ENCODE measurements at regions not wholly inside any gene's neighbourhood (a gene's known extent, or its start where the extent isn't known, plus 50 kb on each side); places are given as distances from the start of the nearest gene placed in this dataset.

DNA sequence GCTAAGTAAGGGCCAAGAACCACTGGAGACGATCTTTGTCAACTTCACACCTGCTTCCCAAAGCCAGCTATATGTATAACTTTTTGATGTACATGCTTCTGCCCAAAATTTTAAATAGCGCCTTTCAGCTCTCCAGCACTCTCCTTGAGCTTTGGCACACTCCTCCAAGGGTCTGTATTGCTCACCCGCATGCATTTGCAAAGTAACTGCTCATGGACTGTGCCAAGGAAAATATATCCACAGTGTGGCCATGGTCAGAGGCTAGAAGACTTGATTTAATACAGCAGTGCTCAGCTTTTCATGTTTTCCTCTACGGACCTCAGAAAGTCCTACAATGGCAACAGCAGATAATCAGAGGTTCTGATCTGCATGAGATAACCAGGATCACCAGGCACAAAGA, 550.1 kb downstream of the SOX6 start (continued):
- TF ChIP-seq ZNF114 (CRISPR knock-in tag; IDR thresholded peaks at IDR 0.05) = no peak
- no peak for TF ChIP-seq POLR2AphosphoS5 (IDR thresholded peaks at IDR 0.05; ENCODE audit: low read depth)
- no peak for TF ChIP-seq STAT1 (IDR thresholded peaks at IDR 0.05; ENCODE audit: unreplicated experiment)
- TF ChIP-seq EZH2 (IDR thresholded peaks at IDR 0.05; ENCODE audit: low read depth, unreplicated experiment) = no peak
- TF ChIP-seq ZNF331 (CRISPR knock-in tag; IDR thresholded peaks at IDR 0.05; ENCODE audit: low read depth) = no peak
- TF ChIP-seq, protein P1, sequence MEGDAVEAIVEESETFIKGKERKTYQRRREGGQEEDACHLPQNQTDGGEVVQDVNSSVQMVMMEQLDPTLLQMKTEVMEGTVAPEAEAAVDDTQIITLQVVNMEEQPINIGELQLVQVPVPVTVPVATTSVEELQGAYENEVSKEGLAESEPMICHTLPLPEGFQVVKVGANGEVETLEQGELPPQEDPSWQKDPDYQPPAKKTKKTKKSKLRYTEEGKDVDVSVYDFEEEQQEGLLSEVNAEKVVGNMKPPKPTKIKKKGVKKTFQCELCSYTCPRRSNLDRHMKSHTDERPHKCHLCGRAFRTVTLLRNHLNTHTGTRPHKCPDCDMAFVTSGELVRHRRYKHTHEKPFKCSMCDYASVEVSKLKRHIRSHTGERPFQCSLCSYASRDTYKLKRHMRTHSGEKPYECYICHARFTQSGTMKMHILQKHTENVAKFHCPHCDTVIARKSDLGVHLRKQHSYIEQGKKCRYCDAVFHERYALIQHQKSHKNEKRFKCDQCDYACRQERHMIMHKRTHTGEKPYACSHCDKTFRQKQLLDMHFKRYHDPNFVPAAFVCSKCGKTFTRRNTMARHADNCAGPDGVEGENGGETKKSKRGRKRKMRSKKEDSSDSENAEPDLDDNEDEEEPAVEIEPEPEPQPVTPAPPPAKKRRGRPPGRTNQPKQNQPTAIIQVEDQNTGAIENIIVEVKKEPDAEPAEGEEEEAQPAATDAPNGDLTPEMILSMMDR (conservative IDR thresholded peaks at IDR 0.05; ENCODE audit: low read depth in 2 of 2) = no peak

DNA sequence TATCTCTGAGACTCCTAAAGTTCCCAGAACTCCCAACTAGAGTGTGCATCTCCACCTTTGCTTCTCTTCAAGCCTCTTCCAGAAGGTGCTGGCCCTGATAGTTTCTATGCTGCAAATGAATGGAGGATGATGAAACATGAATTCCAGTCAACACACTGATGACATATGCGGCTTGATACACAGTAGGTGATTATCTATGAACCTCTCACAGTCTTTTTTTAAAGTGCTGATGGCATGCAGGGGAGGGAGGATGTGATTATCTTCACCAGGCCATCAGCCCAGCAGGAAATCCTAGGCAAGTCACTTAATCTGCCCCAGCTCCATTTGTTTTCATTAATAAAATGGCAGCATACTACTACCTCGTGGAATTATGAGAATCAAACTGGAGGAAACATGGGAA, 548.5 kb downstream of the SOX6 start:
- no peak overlapping the region for H3K27ac Mint-ChIP-seq
- H3K4me3 Mint-ChIP-seq = no peak overlapping the region
- TF ChIP-seq POLR2AphosphoS5 (IDR thresholded peaks at IDR 0.05; ENCODE audit: low read depth) = no peak
- TF ChIP-seq, protein P2, sequence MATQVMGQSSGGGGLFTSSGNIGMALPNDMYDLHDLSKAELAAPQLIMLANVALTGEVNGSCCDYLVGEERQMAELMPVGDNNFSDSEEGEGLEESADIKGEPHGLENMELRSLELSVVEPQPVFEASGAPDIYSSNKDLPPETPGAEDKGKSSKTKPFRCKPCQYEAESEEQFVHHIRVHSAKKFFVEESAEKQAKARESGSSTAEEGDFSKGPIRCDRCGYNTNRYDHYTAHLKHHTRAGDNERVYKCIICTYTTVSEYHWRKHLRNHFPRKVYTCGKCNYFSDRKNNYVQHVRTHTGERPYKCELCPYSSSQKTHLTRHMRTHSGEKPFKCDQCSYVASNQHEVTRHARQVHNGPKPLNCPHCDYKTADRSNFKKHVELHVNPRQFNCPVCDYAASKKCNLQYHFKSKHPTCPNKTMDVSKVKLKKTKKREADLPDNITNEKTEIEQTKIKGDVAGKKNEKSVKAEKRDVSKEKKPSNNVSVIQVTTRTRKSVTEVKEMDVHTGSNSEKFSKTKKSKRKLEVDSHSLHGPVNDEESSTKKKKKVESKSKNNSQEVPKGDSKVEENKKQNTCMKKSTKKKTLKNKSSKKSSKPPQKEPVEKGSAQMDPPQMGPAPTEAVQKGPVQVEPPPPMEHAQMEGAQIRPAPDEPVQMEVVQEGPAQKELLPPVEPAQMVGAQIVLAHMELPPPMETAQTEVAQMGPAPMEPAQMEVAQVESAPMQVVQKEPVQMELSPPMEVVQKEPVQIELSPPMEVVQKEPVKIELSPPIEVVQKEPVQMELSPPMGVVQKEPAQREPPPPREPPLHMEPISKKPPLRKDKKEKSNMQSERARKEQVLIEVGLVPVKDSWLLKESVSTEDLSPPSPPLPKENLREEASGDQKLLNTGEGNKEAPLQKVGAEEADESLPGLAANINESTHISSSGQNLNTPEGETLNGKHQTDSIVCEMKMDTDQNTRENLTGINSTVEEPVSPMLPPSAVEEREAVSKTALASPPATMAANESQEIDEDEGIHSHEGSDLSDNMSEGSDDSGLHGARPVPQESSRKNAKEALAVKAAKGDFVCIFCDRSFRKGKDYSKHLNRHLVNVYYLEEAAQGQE (IDR thresholded peaks at IDR 0.05; ENCODE audit: unreplicated experiment) = no peak
- TF ChIP-seq NANOG (IDR thresholded peaks at IDR 0.05; ENCODE audit: borderline replicate concordance) = no peak
- no peak for TF ChIP-seq STAT1 (IDR thresholded peaks at IDR 0.05; ENCODE audit: unreplicated experiment)
- no peak for TF ChIP-seq EZH2 (IDR thresholded peaks at IDR 0.05; ENCODE audit: low read depth, unreplicated experiment)
- TF ChIP-seq ZNF114 (CRISPR knock-in tag; IDR thresholded peaks at IDR 0.05) = no peak
- TF ChIP-seq, protein P3, sequence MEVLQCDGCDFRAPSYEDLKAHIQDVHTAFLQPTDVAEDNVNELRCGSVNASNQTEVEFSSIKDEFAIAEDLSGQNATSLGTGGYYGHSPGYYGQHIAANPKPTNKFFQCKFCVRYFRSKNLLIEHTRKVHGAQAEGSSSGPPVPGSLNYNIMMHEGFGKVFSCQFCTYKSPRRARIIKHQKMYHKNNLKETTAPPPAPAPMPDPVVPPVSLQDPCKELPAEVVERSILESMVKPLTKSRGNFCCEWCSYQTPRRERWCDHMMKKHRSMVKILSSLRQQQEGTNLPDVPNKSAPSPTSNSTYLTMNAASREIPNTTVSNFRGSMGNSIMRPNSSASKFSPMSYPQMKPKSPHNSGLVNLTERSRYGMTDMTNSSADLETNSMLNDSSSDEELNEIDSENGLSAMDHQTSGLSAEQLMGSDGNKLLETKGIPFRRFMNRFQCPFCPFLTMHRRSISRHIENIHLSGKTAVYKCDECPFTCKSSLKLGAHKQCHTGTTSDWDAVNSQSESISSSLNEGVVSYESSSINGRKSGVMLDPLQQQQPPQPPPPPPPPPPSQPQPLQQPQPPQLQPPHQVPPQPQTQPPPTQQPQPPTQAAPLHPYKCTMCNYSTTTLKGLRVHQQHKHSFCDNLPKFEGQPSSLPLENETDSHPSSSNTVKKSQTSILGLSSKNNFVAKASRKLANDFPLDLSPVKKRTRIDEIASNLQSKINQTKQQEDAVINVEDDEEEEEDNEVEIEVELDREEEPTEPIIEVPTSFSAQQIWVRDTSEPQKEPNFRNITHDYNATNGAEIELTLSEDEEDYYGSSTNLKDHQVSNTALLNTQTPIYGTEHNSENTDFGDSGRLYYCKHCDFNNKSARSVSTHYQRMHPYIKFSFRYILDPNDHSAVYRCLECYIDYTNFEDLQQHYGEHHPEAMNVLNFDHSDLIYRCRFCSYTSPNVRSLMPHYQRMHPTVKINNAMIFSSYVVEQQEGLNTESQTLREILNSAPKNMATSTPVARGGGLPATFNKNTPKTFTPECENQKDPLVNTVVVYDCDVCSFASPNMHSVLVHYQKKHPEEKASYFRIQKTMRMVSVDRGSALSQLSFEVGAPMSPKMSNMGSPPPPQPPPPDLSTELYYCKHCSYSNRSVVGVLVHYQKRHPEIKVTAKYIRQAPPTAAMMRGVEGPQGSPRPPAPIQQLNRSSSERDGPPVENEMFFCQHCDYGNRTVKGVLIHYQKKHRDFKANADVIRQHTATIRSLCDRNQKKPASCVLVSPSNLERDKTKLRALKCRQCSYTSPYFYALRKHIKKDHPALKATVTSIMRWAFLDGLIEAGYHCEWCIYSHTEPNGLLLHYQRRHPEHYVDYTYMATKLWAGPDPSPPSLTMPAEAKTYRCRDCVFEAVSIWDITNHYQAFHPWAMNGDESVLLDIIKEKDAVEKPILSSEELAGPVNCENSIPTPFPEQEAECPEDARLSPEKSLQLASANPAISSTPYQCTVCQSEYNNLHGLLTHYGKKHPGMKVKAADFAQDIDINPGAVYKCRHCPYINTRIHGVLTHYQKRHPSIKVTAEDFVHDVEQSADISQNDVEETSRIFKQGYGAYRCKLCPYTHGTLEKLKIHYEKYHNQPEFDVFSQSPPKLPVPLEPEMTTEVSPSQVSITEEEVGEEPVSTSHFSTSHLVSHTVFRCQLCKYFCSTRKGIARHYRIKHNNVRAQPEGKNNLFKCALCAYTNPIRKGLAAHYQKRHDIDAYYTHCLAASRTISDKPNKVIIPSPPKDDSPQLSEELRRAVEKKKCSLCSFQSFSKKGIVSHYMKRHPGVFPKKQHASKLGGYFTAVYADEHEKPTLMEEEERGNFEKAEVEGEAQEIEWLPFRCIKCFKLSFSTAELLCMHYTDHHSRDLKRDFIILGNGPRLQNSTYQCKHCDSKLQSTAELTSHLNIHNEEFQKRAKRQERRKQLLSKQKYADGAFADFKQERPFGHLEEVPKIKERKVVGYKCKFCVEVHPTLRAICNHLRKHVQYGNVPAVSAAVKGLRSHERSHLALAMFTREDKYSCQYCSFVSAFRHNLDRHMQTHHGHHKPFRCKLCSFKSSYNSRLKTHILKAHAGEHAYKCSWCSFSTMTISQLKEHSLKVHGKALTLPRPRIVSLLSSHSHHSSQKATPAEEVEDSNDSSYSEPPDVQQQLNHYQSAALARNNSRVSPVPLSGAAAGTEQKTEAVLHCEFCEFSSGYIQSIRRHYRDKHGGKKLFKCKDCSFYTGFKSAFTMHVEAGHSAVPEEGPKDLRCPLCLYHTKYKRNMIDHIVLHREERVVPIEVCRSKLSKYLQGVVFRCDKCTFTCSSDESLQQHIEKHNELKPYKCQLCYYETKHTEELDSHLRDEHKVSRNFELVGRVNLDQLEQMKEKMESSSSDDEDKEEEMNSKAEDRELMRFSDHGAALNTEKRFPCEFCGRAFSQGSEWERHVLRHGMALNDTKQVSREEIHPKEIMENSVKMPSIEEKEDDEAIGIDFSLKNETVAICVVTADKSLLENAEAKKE (CRISPR knock-in tag; IDR thresholded peaks at IDR 0.05) = no peak
- TF ChIP-seq, protein P4, sequence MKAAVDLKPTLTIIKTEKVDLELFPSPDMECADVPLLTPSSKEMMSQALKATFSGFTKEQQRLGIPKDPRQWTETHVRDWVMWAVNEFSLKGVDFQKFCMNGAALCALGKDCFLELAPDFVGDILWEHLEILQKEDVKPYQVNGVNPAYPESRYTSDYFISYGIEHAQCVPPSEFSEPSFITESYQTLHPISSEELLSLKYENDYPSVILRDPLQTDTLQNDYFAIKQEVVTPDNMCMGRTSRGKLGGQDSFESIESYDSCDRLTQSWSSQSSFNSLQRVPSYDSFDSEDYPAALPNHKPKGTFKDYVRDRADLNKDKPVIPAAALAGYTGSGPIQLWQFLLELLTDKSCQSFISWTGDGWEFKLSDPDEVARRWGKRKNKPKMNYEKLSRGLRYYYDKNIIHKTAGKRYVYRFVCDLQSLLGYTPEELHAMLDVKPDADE (IDR thresholded peaks at IDR 0.05) = no peak
- TF ChIP-seq CREB1 (CRISPR knock-in tag; IDR thresholded peaks at IDR 0.05; ENCODE audit: low read depth) = no peak
- no peak for TF ChIP-seq ZNF331 (CRISPR knock-in tag; IDR thresholded peaks at IDR 0.05; ENCODE audit: low read depth)

More for the DNA sequence above, 548.5 kb downstream of the SOX6 start:
- peaks cover 11% of the 10 kb centered on the region for H3K4me1 Mint-ChIP-seq
- Histone ChIP-seq H3K9me2 (ENCODE audit: insufficient read depth) (no peaks in the 10 kb centered on the region), H3K4me3 (no peak overlapping the region), H3K79me2 (replicated peaks; ENCODE audit: insufficient read depth) (no peaks in the 10 kb centered on the region), H3K4me1 (ENCODE audit: insufficient read depth) (0 out of 2 replicates have a peak, but pooled peaks cover 5% of the 10 kb centered on the region), H3K36me3 (ENCODE audit: insufficient read depth) (no peaks in the 10 kb centered on the region), H3K4me2 (no peak overlapping the region), H4K20me1 (replicated peaks; ENCODE audit: insufficient read depth) (no peaks in the 10 kb centered on the region), H2AFZ (no peak overlapping the region), H3F3A (replicated peaks; ENCODE audit: low read depth) (no peaks in the 10 kb centered on the region), H3K27ac (ENCODE audit: low read depth) (no peak overlapping the region), H3K27me3 (ENCODE audit: insufficient read depth) (no peaks in the 10 kb centered on the region)
- H3K36me3 Mint-ChIP-seq (ENCODE audit: low read depth) = no peaks in the 10 kb centered on the region
- ATAC-seq (no peak), DNase-seq (ENCODE audit: low spot score) (no peak)
- no peaks in the 10 kb centered on the region for H3K9me3 Mint-ChIP-seq
- H3K27me3 Mint-ChIP-seq (ENCODE audit: insufficient read depth, low read depth, poor library complexity) = peaks cover 2% of the 10 kb centered on the region
